Testis (tissue), 2 donors: ENCODE measurements at regions not wholly inside any gene's neighbourhood (a gene's known extent, or its start where the extent isn't known, plus 50 kb on each side); places are given as distances from the start of the nearest gene placed in this dataset.

Experiments
- DNase-seq: peaks from one replicate; pipeline ENCODE4 v3.0.0-alpha.2; 2019
- H3K27ac ChIP-seq, 2 donors: fragments of 200-600 bp; sonication (generic); one replicate each; pipeline ENCODE4 v1.5.1; 2019
- H3K27me3 ChIP-seq: fragments of 200-600 bp; sonication (generic); one replicate; pipeline ENCODE4 v1.5.1; 2019
- H3K36me3 ChIP-seq: fragments of 200-600 bp; sonication (generic); one replicate; pipeline ENCODE4 v1.5.1; 2017; ENCODE audit warnings: low read depth; ENCODE audit errors: missing control alignments
- H3K4me1 ChIP-seq: fragments of 200-600 bp; sonication (generic); one replicate; pipeline ENCODE4 v1.5.1; 2019
- H3K4me3 ChIP-seq, 2 donors: fragments of 200-600 bp; sonication (generic); one replicate each; pipeline ENCODE4 v1.5.1; 2017 to 2019
- H3K9me3 ChIP-seq: fragments of 200-600 bp; sonication (generic); one replicate; pipeline ENCODE4 v1.5.1; 2017
- CTCF ChIP-seq, 3 experiments: fragments of 450-650 bp in 2 of 3; fragments of 200-600 bp in 1 of 3; sonication (generic) in 1 of 3; IDR thresholded peaks; one replicate each; pipeline ENCODE4 v1.5.1; 2016 to 2019; ENCODE audit warnings: antibody characterized with exemption in 3 of 3, mild to moderate bottlenecking in 2 of 3, moderate library complexity in 1 of 3
- POLR2A ChIP-seq: fragments of 450-650 bp; IDR thresholded peaks from one replicate; pipeline ENCODE4 v1.6.1; 2017; ENCODE audit warnings: antibody characterized with exemption, mild to moderate bottlenecking, moderate library complexity
- WGBS, 2 donors: methylation state at CpG; one replicate each; pipeline ENCODE4 v1.1.5; 2018; 5-methylcytosine and 5-hydroxymethylcytosine counted together
- intact Hi-C: fragments of 100-400 bp; cut with DNase I; formaldehyde crosslinking; loops from one replicate; pipeline ENCODE4 v1.15.1; 2023; ENCODE audit warnings: low total_unique reads

- Histone ChIP-seq H3K9me3 (no peaks in the 10 kb centered on the region), H3K4me3 (no peak overlapping the region)
- TF ChIP-seq POLR2A (no peak), CTCF (IDR thresholded peaks at IDR 0.05) (no peak)
These were observed 912.8 kb downstream of the GALC start for GRCh38 chr14:87080146-87080545.

GRCh38 chr14:87079416-87079815 lies 913.6 kb downstream of the GALC start:
- intact Hi-C loops = no loop called here
- no peak overlapping the region for H3K27ac ChIP-seq
- H3K9me3 ChIP-seq = no peaks in the 10 kb centered on the region
- no peaks in the 10 kb centered on the region for H3K36me3 ChIP-seq
- H3K27me3 ChIP-seq = no peaks in the 10 kb centered on the region
- no peaks in the 10 kb centered on the region for H3K4me1 ChIP-seq
- DNase-seq = no peak
- no peak overlapping the region for H3K4me3 ChIP-seq
- 51 to 59% methylated on average over 6 of the region's 6 CpGs for WGBS, 2 donors
- TF ChIP-seq CTCF (IDR thresholded peaks at IDR 0.05) (no peak), POLR2A (no peak)

More at GRCh38 chr14:87080146-87080545, 912.8 kb downstream of the GALC start:
- 43 to 60% methylated on average over 7 of the region's 7 CpGs for WGBS, 2 donors
- no peaks in the 10 kb centered on the region for H3K27me3 ChIP-seq
- no peak overlapping the region for H3K27ac ChIP-seq
- H3K36me3 ChIP-seq = no peaks in the 10 kb centered on the region
- no peaks in the 10 kb centered on the region for H3K4me1 ChIP-seq
- no peak for DNase-seq
- intact Hi-C loops = no loop called here

GRCh38 chr14:87076922-87077321 lies 916.1 kb downstream of the GALC start:
- TF ChIP-seq POLR2A (no peak), CTCF (IDR thresholded peaks at IDR 0.05) (no peak)
- no peaks in the 10 kb centered on the region for H3K27me3 ChIP-seq
- H3K4me3 ChIP-seq = no peak overlapping the region
- H3K9me3 ChIP-seq = no peaks in the 10 kb centered on the region
- no peaks in the 10 kb centered on the region for H3K4me1 ChIP-seq
- no peaks in the 10 kb centered on the region for H3K36me3 ChIP-seq
- no peak for DNase-seq
- no peak overlapping the region for H3K27ac ChIP-seq
- intact Hi-C loops = no loop called here

DNA sequence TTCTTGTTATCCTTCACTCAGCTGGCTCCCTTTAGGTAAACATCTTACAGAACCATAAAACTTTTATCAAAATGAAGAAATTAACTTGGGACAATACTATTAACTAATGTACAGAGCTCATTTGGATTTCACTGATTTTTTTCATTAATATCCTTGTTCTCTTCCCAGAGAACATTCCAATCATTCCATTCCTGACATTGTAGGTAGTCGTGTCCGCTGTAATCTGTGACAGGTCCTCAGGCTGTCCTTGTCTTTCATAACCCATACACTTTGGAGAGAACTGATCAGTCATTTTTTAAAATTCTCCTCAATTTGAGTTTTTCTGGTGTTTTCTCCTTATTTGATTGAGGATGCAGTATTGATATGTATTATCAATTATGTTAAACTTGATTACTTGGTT lies 916.8 kb downstream of the GALC start:
- H3K36me3 ChIP-seq = no peaks in the 10 kb centered on the region
- no peaks in the 10 kb centered on the region for H3K4me1 ChIP-seq
- no peaks in the 10 kb centered on the region for H3K9me3 ChIP-seq
- no peak for TF ChIP-seq POLR2A
- no peak for TF ChIP-seq CTCF (IDR thresholded peaks at IDR 0.05)
- WGBS, 2 donors = 47 to 64% methylated on average over 2 of the region's 2 CpGs
- H3K27ac ChIP-seq = no peak overlapping the region
- H3K4me3 ChIP-seq = no peak overlapping the region
- intact Hi-C loops = no loop called here
- no peak for DNase-seq
- no peaks in the 10 kb centered on the region for H3K27me3 ChIP-seq

DNA sequence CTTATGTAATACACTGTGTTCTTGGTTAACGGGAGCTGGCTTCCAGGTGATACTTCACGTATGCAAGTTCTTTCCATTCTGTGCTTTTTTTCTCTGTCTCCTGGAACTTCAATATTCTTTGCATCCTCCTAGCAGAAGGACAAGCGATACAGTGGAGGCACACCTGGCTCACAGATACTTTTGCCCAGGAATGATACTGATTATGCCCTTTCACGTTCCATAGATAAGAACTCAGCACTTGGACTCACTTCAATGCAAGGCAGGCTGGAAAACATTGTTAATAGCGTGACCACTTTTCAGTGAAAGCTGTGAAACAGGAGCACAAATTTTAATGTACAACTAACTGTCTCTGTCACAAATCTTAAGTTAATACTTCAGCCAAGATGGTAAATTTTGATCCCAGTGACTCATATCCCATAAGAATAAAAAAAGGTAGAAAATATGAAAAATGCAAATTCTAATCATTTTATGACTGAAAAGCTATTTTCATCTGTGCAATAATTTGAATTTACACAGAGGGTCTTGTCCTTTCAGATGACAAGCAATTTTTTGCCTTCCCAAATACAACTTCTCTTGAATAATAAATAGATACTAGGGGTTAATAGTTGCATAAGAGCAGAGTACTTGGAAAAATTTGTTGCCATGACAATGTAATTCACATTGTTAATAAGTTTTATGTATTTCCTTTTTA lies 919.0 kb downstream of the GALC start:
- intact Hi-C loops = no loop called here
- WGBS, 2 donors = 71 to 77% methylated on average over 5 of the region's 5 CpGs
- H3K27me3 ChIP-seq = no peaks in the 10 kb centered on the region
- no peak overlapping the region for H3K4me3 ChIP-seq
- H3K4me1 ChIP-seq = no peaks in the 10 kb centered on the region
- TF ChIP-seq CTCF (IDR thresholded peaks at IDR 0.05) (no peak), POLR2A (no peak)
- H3K36me3 ChIP-seq = no peaks in the 10 kb centered on the region
- no peak overlapping the region for H3K27ac ChIP-seq
- H3K9me3 ChIP-seq = no peaks in the 10 kb centered on the region
- no peak for DNase-seq
